GM12892 (cell line): ENCODE measurements at regions not wholly inside any gene's neighbourhood (a gene's known extent, or its start where the extent isn't known, plus 50 kb on each side); places are given as distances from the start of the nearest gene placed in this dataset.
"Not testable (repeated sequence)": the region's sequence is repeated elsewhere in the genome, so short reads cannot be mapped to it uniquely, and the experiment has no call there.

Source experiments
- DNase-seq: peaks from one replicate; pipeline ENCODE4 v3.0.0; 2011; ENCODE audit not compliant: insufficient read length
- FAIRE-seq: peaks from 2 replicates; lab custom pipeline; 2011; peaks lifted over from hg19 to GRCh38; lab: Jason Lieb, UNC
- POLR2A ChIP-seq: IDR thresholded peaks from 2 replicates; pipeline ENCODE4 v1.6.1; 2011; ENCODE audit warnings: low read depth, low read length, control low read depth
- POLR2AphosphoS5 ChIP-seq: IDR thresholded peaks from 2 replicates; pipeline ENCODE4 v1.6.1; 2011; ENCODE audit warnings: low read depth, low read length, control low read depth
- TAF1 ChIP-seq: IDR thresholded peaks from 2 replicates; pipeline ENCODE4 v1.6.1; 2011; ENCODE audit warnings: low read depth, mild to moderate bottlenecking, control low read depth, low read length, borderline replicate concordance

DNA sequence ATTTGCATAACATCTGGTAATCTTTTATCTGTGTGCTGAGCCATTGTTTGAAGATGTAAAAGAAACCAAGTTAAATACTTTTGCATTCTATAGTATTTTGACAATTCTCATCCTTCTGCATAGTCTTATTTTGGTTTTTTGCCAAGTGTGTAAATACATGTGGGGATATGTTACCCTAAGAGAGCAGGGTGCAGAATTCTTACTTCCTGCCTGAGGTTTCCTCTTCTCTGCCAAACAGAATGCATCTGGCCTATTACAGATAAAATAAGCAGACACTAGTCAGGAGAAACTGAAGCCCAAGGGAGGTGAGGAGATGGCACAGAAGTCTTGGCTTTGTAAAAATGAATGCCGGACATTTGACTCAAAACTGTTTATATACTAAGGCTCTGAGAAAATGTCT lies 462.1 kb downstream of the TMEM38B start:
- no peak for FAIRE-seq
- DNase-seq, result no peak
- no peak for TF ChIP-seq POLR2A
- TF ChIP-seq POLR2AphosphoS5, result no peak
- no peak for TF ChIP-seq TAF1

- no peak for FAIRE-seq
Observed at GRCh38 chr9:106172265-106172664, 477.9 kb downstream of the TMEM38B start.

GRCh38 chr9:106174346-106174745 lies 480.0 kb downstream of the TMEM38B start:
- DNase-seq (no peak), FAIRE-seq (no peak)
- TF ChIP-seq POLR2AphosphoS5 (no peak), POLR2A (no peak), TAF1 (no peak)

More at GRCh38 chr9:106172265-106172664, 477.9 kb downstream of the TMEM38B start:
- TF ChIP-seq POLR2AphosphoS5 (no peak), TAF1 (no peak), POLR2A (no peak)
- no peak for DNase-seq

DNA sequence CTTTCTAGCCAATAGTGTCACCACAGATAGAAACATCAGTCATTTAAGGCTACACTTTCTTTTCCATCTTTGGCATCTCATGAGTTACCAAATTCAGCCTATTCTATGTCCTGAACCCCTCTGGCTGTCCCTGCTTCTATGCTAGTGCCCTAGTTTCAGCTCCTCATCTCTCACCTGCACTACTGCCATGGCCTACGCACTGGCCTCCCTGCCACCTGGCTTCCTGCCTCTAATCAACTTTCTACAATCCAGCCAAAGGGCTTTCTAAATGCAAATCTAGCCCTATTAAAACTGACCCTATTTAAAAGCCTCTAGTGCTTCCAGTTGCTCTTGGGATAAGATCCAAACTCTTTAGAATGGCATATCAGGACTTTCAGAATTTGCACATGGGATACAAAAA lies 482.9 kb downstream of the TMEM38B start:
- no peak for FAIRE-seq
- no peak for DNase-seq
- TF ChIP-seq POLR2A, result no peak
- TF ChIP-seq TAF1, result no peak
- TF ChIP-seq POLR2AphosphoS5, result no peak

DNA sequence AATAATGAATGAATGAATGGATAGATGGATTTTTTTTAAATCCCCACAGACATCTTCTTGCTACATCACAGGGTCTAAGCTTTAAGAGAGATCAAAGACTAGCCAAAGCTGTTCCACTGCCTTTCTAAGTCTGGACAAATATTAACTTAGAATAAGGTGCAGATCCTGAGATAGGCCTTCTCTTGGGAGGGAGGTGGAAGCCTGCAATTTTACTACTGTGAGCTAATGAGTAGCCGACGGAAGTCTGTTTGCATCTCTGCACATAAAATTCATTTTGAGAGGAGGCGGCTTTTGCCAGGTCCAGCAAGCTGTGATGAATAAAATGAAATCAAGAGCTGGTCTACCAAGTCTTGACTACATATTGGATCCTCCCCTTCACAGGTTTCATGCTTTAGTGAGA lies 484.9 kb downstream of the TMEM38B start:
- FAIRE-seq (no peak), DNase-seq (no peak)
- TF ChIP-seq POLR2AphosphoS5 (no peak), TAF1 (no peak), POLR2A (no peak)

- DNase-seq, FAIRE-seq: not testable (repeated sequence)
Observed at GRCh38 chr9:106203815-106204516, 509.6 kb downstream of the TMEM38B start.

GRCh38 chr9:106207298-106207697 lies 513.0 kb downstream of the TMEM38B start:
- FAIRE-seq, result no peak
- no peak for TF ChIP-seq POLR2AphosphoS5
- no peak for TF ChIP-seq POLR2A
- TF ChIP-seq TAF1, result no peak
- DNase-seq, result no peak

- DNase-seq (no peak), FAIRE-seq (peak; percentile 88)
- no peak for TF ChIP-seq POLR2AphosphoS5
- TF ChIP-seq POLR2A, result no peak
- TF ChIP-seq TAF1, result no peak
Observed at GRCh38 chr9:106218427-106218826, 524.1 kb downstream of the TMEM38B start.

DNA sequence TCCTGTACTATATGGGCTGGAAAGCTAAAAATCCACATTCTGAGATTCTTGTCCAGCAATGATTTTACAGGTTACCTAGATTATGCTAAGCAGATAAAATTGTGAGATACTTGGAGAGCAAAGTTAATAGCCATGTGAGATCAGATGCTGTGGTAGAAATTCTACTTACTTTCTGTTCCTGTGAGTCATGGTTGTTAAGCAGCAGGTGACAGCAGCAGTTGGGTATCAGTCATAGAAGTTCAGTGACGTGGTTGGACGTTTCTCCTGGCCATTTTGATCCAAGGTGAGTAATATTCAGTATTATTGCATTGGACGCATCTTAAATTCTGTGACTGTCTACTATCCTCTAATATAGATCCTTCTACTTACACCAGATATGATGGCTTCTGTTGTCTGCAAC lies 524.5 kb downstream of the TMEM38B start:
- TF ChIP-seq POLR2AphosphoS5 (no peak), POLR2A (no peak), TAF1 (no peak)
- no peak for FAIRE-seq
- DNase-seq, result no peak

- no peak for DNase-seq
- no peak for FAIRE-seq
- no peak for TF ChIP-seq TAF1
- no peak for TF ChIP-seq POLR2AphosphoS5
- TF ChIP-seq POLR2A, result no peak
Observed at GRCh38 chr9:106220415-106220814, 526.1 kb downstream of the TMEM38B start.

GRCh38 chr9:106228861-106229260 lies 534.5 kb downstream of the TMEM38B start:
- no peak for DNase-seq
- FAIRE-seq, result no peak
- TF ChIP-seq POLR2AphosphoS5, result no peak
- no peak for TF ChIP-seq TAF1
- TF ChIP-seq POLR2A, result no peak

GRCh38 chr9:106233116-106233515 lies 538.8 kb downstream of the TMEM38B start:
- FAIRE-seq (no peak), DNase-seq (no peak)
- TF ChIP-seq POLR2AphosphoS5 (no peak), POLR2A (no peak)

GRCh38 chr9:106260908-106261307 lies 566.6 kb downstream of the TMEM38B start:
- FAIRE-seq, DNase-seq: not testable (repeated sequence)
